CD4-positive, alpha-beta memory T cell (primary cell): ENCODE measurements at regions not wholly inside any gene's neighbourhood (a gene's known extent, or its start where the extent isn't known, plus 50 kb on each side); places are given as distances from the start of the nearest gene placed in this dataset.

Source experiments
- CTCF ChIA-PET: fragments of 350-600 bp; sonication (Branson Sonifier 250); formaldehyde crosslinking; loops from one replicate; lab custom pipeline; 2021; ENCODE audit warnings: inconsistent platforms; ENCODE audit not compliant: partially characterized antibody; lab: Charles Lee
- POLR2A ChIA-PET: fragments of 350-600 bp; sonication (Branson Sonifier 250); formaldehyde crosslinking; loops from one replicate; lab custom pipeline; 2021; ENCODE audit not compliant: partially characterized antibody; lab: Charles Lee
- DNase-seq, 5 donors: peaks; one replicate each; pipeline versions ENCODE4 v3.0.0 to v3.0.0-alpha.2; 2020 to 2022; ENCODE audit warnings: mixed read lengths in 1 of 5
- H3K27ac ChIP-seq: one replicate; pipeline ENCODE4 v1.7.0; 2013; ENCODE audit warnings: low read depth, low read length
- H3K27me3 ChIP-seq: 2 replicates; pipeline ENCODE4 v1.7.0; 2013; ENCODE audit warnings: mild to moderate bottlenecking, low read length, moderate library complexity; ENCODE audit not compliant: insufficient read depth
- H3K36me3 ChIP-seq: 2 replicates; pipeline ENCODE4 v1.7.0; 2013; ENCODE audit warnings: mild to moderate bottlenecking, low read length, moderate library complexity; ENCODE audit not compliant: insufficient read depth
- H3K4me1 ChIP-seq: 2 replicates; pipeline ENCODE4 v1.7.0; 2013; ENCODE audit warnings: mild to moderate bottlenecking, low read length, moderate library complexity; ENCODE audit not compliant: insufficient read depth
- H3K4me3 ChIP-seq, 2 donors: one replicate each; pipeline ENCODE4 v1.7.0; 2013; ENCODE audit warnings: low read length in 2 of 2, mild to moderate bottlenecking in 1 of 2
- H3K9me3 ChIP-seq, 2 donors: one replicate each; pipeline ENCODE4 v1.7.0; 2013; ENCODE audit warnings: low read length in 2 of 2, control low read depth in 1 of 2; ENCODE audit not compliant: control insufficient read depth in 1 of 2
- H3K27ac Mint-ChIP-seq, 7 donors: one replicate each; pipeline ENCODE4 v1.8.0; 2020 to 2021; ENCODE audit warnings: mixed read lengths in 7 of 7, mild to moderate bottlenecking in 6 of 7, inconsistent platforms in 3 of 7, moderate library complexity in 3 of 7
- H3K27me3 Mint-ChIP-seq, 2 donors: one replicate each; pipeline ENCODE4 v1.8.0; 2020 to 2021; ENCODE audit warnings: mixed read lengths in 2 of 2
- H3K36me3 Mint-ChIP-seq, 2 donors: one replicate each; pipeline ENCODE4 v1.8.0; 2020 to 2021; ENCODE audit warnings: mixed read lengths in 2 of 2, inconsistent platforms in 1 of 2, mild to moderate bottlenecking in 1 of 2
- H3K4me1 Mint-ChIP-seq, 4 donors: one replicate each; pipeline ENCODE4 v1.8.0; 2020 to 2021; ENCODE audit warnings: mixed read lengths in 4 of 4, mild to moderate bottlenecking in 1 of 4
- H3K4me3 Mint-ChIP-seq, 8 donors: one replicate each; pipeline ENCODE4 v1.8.0; 2020 to 2021; ENCODE audit warnings: mixed read lengths in 8 of 8, mild to moderate bottlenecking in 7 of 8, moderate library complexity in 6 of 8, inconsistent platforms in 3 of 8
- H3K9me3 Mint-ChIP-seq, 8 donors: one replicate each; pipeline ENCODE4 v1.8.0; 2020 to 2021; ENCODE audit warnings: mixed read lengths in 8 of 8, mild to moderate bottlenecking in 5 of 8, inconsistent platforms in 3 of 8, moderate library complexity in 1 of 8
- intact Hi-C: fragments of 100-400 bp; cut with micrococcal nuclease; formaldehyde crosslinking; loops from one replicate; pipeline ENCODE4 v1.15.1; 2023

- Mint-ChIP-seq H3K36me3 (no peaks in the 10 kb centered on the region), H3K27me3 (no peaks in the 10 kb centered on the region), H3K4me3 (no peak overlapping the region), H3K4me1 (no peaks in the 10 kb centered on the region), H3K27ac (no peak overlapping the region), H3K9me3 (peaks cover 0 to 10% (median 5%) of the 10 kb centered on the region in 8 donors)
- Histone ChIP-seq H3K27me3 (no peaks in the 10 kb centered on the region), H3K4me1 (no peaks in the 10 kb centered on the region), H3K27ac (no peak overlapping the region), H3K4me3 (no peak overlapping the region), H3K9me3 (no peaks in the 10 kb centered on the region), H3K36me3 (no peaks in the 10 kb centered on the region)
- ChIA-PET POLR2A (no interaction called here), CTCF (no interaction called here)
- intact Hi-C loops = no loop called here
- no peak for DNase-seq
Measured at GRCh38 chr4:117661091-117662072, 372.9 kb upstream of the NDST3 start.

DNA sequence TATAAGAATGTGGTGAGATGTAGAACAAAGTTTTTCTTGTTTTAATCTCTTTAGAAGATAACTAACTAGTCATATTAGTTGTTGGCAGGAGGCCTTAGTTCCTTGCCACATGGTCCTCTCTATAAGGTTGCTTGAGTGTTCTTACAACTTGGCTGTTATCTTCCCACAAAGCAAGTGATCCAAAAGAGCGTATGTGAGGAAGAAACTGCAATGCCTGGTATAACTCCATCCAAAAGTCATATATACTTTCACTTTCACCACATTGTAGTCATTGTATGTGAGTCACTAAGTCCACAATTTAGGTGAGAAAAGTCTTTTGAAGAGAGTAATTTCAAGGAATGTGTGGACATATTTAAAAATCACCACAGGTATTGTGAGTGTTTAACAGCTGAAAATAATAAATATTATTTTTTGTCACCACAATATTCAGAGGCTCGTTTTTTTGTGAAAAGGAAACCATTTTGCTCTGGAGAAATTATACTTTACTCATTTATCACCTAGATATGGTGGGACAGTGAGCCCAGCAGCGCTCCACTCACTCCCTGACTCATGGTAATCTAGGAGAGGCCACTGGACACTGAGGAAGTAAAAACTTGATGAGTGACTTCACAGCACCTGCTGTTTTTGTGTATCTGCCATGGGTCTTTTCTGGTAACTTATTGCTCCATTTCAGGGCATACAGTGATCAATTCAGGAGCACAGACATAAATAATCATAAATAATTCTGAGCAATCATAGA lies 369.4 kb upstream of the NDST3 start:
- intact Hi-C loops = no loop called here
- Mint-ChIP-seq H3K9me3 (peaks cover 0 to 6% (median 2%) of the 10 kb centered on the region in 8 donors), H3K27ac (no peak overlapping the region), H3K4me3 (no peak overlapping the region), H3K36me3 (no peaks in the 10 kb centered on the region), H3K27me3 (no peaks in the 10 kb centered on the region), H3K4me1 (no peaks in the 10 kb centered on the region)
- ChIA-PET POLR2A (no interaction called here), CTCF (no interaction called here)
- H3K4me3 ChIP-seq = no peak overlapping the region
- no peaks in the 10 kb centered on the region for H3K4me1 ChIP-seq
- H3K27me3 ChIP-seq = no peaks in the 10 kb centered on the region
- DNase-seq = no peak
- H3K9me3 ChIP-seq = no peaks in the 10 kb centered on the region
- H3K27ac ChIP-seq = no peak overlapping the region
- no peaks in the 10 kb centered on the region for H3K36me3 ChIP-seq

DNA sequence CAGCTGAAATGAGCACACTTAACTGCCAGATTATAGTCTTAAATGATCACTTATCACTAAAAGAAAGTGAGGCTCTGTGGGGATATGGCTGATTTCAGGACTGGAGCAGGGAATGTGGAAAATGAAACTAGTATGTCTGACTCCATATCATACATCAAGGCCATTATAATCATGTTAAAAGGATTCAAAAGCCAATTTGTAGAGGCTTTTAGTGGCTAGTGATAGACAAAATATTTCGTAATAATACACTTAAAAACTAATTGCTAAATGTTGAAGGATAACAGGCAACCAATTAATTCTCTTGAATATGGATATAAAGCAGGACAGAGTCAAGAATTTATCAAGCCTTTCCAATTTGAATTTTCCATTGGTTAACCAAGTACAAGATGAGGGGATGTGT lies 358.1 kb upstream of the NDST3 start:
- Mint-ChIP-seq H3K9me3 (peaks cover 3 to 17% (median 11%) of the 10 kb centered on the region in 8 donors), H3K36me3 (no peaks in the 10 kb centered on the region), H3K4me1 (no peaks in the 10 kb centered on the region), H3K27me3 (no peaks in the 10 kb centered on the region), H3K4me3 (no peak overlapping the region), H3K27ac (no peak overlapping the region)
- Histone ChIP-seq H3K27ac (no peak overlapping the region), H3K4me3 (no peak overlapping the region), H3K9me3 (no peaks in the 10 kb centered on the region), H3K4me1 (no peaks in the 10 kb centered on the region), H3K27me3 (no peaks in the 10 kb centered on the region), H3K36me3 (no peaks in the 10 kb centered on the region)
- ChIA-PET CTCF (no interaction called here), POLR2A (no interaction called here)
- no peak for DNase-seq
- intact Hi-C loops = no loop called here

DNA sequence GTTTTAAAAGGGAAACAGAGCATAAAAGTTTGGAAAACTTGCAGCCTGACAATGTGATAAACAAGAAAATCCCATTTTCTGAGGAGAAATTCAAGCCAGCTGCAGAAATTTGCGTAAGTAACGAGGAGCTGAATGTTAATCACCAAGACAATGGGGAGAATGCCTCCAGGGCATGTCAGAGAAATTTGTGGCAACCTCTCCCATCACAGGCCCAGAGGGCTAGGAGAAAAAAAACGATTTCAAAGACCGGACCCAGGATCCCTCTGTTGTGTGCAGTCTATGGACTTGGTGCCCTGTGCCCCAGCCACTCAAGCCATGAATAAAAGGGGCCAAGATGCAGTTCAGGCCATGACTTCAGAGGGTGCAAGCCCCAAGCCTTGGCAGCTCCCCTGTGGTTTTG lies 355.4 kb upstream of the NDST3 start:
- Histone ChIP-seq H3K27me3 (no peaks in the 10 kb centered on the region), H3K36me3 (no peaks in the 10 kb centered on the region), H3K9me3 (no peaks in the 10 kb centered on the region), H3K4me3 (no peak overlapping the region), H3K27ac (no peak overlapping the region), H3K4me1 (no peaks in the 10 kb centered on the region)
- no peak for DNase-seq
- H3K4me1 Mint-ChIP-seq = no peaks in the 10 kb centered on the region
- no peaks in the 10 kb centered on the region for H3K27me3 Mint-ChIP-seq
- H3K27ac Mint-ChIP-seq = no peak overlapping the region
- no peak overlapping the region for H3K4me3 Mint-ChIP-seq
- intact Hi-C loops = no loop called here
- POLR2A ChIA-PET = no interaction called here
- CTCF ChIA-PET = no interaction called here
- H3K9me3 Mint-ChIP-seq = peaks cover 2 to 26% (median 14%) of the 10 kb centered on the region in 8 donors
- H3K36me3 Mint-ChIP-seq = no peaks in the 10 kb centered on the region

DNA sequence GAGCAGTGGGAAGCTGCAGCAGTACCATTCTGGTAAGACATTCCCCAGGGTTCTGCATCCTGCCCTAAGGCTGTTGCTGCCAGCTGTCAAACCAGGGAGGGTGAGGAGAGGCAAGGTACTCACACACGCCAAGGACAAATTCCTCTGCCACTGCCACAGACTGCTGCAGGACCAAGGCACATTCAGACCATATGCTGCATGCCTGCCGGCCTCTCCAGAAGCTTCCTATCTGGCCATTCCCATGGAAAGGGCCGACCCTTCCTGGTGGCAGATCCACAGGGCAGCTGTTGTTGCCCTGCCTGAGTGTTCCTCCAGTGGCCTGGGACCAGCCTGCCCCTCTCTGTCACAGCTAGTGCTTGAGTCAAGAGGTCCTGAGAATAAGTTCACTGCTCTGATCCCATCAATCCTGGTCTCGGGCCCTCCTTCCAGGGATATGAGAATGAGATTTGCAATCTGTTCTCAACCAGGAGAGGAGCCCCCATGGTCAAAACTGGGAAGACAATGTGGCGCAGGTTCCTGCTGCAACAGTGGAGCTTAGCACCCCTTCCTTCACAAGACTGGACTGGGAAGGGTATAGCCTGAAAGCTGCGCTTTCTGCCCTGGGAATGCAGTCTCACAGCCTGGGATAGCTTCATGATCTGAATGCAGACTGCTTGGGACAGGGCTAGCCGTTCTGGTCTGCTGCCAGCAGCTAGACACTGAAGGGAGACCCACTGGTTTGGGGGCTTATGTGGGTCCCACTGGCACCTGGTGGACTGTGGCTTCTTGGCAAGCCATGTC lies 342.5 kb upstream of the NDST3 start:
- H3K4me1 ChIP-seq = no peaks in the 10 kb centered on the region
- DNase-seq = no peak
- no peaks in the 10 kb centered on the region for H3K4me1 Mint-ChIP-seq
- no peak overlapping the region for H3K4me3 Mint-ChIP-seq
- POLR2A ChIA-PET = no interaction called here
- H3K36me3 Mint-ChIP-seq = no peaks in the 10 kb centered on the region
- no peaks in the 10 kb centered on the region for H3K27me3 ChIP-seq
- H3K4me3 ChIP-seq = no peak overlapping the region
- H3K27ac Mint-ChIP-seq = no peak overlapping the region
- no peaks in the 10 kb centered on the region for H3K36me3 ChIP-seq
- CTCF ChIA-PET = no interaction called here
- intact Hi-C loops = no loop called here
- H3K27ac ChIP-seq = no peak overlapping the region
- H3K9me3 Mint-ChIP-seq = peaks cover 0 to 23% (median 8%) of the 10 kb centered on the region in 8 donors
- no peaks in the 10 kb centered on the region for H3K9me3 ChIP-seq
- no peaks in the 10 kb centered on the region for H3K27me3 Mint-ChIP-seq

DNA sequence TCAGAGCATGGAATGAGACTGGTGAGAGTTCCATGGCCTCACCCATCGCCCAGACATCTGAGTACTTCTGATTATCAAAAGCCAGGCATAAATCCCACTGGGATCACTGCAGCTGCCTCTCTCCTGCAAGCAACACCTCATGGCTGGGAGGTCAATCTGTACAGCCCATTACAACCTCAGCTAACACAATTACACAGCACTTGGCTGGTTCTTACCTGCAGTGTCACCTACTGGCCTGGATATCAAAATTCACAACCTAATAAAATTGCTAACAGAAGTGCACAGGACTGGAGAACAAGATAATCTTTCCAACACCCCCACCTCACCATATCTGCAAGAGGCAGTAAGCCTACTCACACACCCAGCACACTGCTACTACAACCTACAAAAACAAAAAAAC lies 341.7 kb upstream of the NDST3 start:
- Mint-ChIP-seq H3K9me3 (peaks cover 0 to 23% (median 9%) of the 10 kb centered on the region in 8 donors), H3K4me3 (no peak overlapping the region), H3K27ac (no peak overlapping the region), H3K27me3 (no peaks in the 10 kb centered on the region), H3K4me1 (no peaks in the 10 kb centered on the region), H3K36me3 (no peaks in the 10 kb centered on the region)
- CTCF ChIA-PET = no interaction called here
- Histone ChIP-seq H3K27ac (no peak overlapping the region), H3K4me3 (no peak overlapping the region), H3K36me3 (no peaks in the 10 kb centered on the region), H3K4me1 (no peaks in the 10 kb centered on the region), H3K9me3 (no peaks in the 10 kb centered on the region), H3K27me3 (no peaks in the 10 kb centered on the region)
- intact Hi-C loops = no loop called here
- POLR2A ChIA-PET = no interaction called here
- DNase-seq = no peak

- H3K4me1 Mint-ChIP-seq = no peaks in the 10 kb centered on the region
- ChIA-PET POLR2A (no interaction called here), CTCF (no interaction called here)
- H3K9me3 ChIP-seq = no peaks in the 10 kb centered on the region
- no peak overlapping the region for H3K27ac ChIP-seq
- no peaks in the 10 kb centered on the region for H3K4me1 ChIP-seq
- no peaks in the 10 kb centered on the region for H3K27me3 ChIP-seq
- no peak for DNase-seq
- H3K27ac Mint-ChIP-seq = no peak overlapping the region
- H3K36me3 Mint-ChIP-seq = no peaks in the 10 kb centered on the region
- no peaks in the 10 kb centered on the region for H3K36me3 ChIP-seq
- intact Hi-C loops = no loop called here
- H3K4me3 Mint-ChIP-seq = no peak overlapping the region
- H3K4me3 ChIP-seq = no peak overlapping the region
- no peaks in the 10 kb centered on the region for H3K27me3 Mint-ChIP-seq
- peaks cover 0 to 8% (median 3%) of the 10 kb centered on the region in 8 donors for H3K9me3 Mint-ChIP-seq
Measured at GRCh38 chr4:117699595-117699994, 334.7 kb upstream of the NDST3 start.
